Osteoblast (primary cell): ENCODE measurements at regions not wholly inside any gene's neighbourhood (a gene's known extent, or its start where the extent isn't known, plus 50 kb on each side); places are given as distances from the start of the nearest gene placed in this dataset.
A peak's percentile ranks its signal among the peaks of the same experiment; 100 is the strongest.

Experiments used
- DNase-seq: peaks from one replicate; pipeline ENCODE4 v3.0.0; 2011; ENCODE audit warnings: low spot score, mixed read lengths; ENCODE audit not compliant: insufficient read length; ENCODE audit errors: missing footprints
- H2AFZ ChIP-seq: 2 replicates; pipeline ENCODE4 v1.6.0; 2011; ENCODE audit warnings: mild to moderate bottlenecking, low read length
- H3K27ac ChIP-seq: 2 replicates; pipeline ENCODE4 v1.5.1; 2011; ENCODE audit warnings: mild to moderate bottlenecking, low read depth, low read length, moderate library complexity
- H3K27me3 ChIP-seq: 2 replicates; pipeline ENCODE4 v1.6.0; 2012; ENCODE audit warnings: mild to moderate bottlenecking, control low read depth, inconsistent platforms, low read length, moderate library complexity; ENCODE audit not compliant: insufficient read depth
- H3K36me3 ChIP-seq: 2 replicates; pipeline ENCODE4 v1.5.1; 2011; ENCODE audit warnings: mild to moderate bottlenecking, low read length, control low read depth, moderate library complexity; ENCODE audit not compliant: insufficient read depth
- H3K4me1 ChIP-seq: 2 replicates; pipeline ENCODE4 v1.5.1; 2011; ENCODE audit warnings: mild to moderate bottlenecking, low read length, control low read depth, moderate library complexity; ENCODE audit not compliant: insufficient read depth
- H3K4me2 ChIP-seq: 2 replicates; pipeline ENCODE4 v1.6.0; 2011; ENCODE audit warnings: mild to moderate bottlenecking, low read length; ENCODE audit not compliant: insufficient read depth
- H3K4me3 ChIP-seq: fragments of 200-600 bp; sonication (generic); 3 replicates; pipeline ENCODE4 v1.5.1; 2012; ENCODE audit warnings: mild to moderate bottlenecking, low read length, inconsistent platforms; ENCODE audit not compliant: insufficient read depth
- H3K79me2 ChIP-seq: 2 replicates; pipeline ENCODE4 v1.6.0; 2012; ENCODE audit warnings: mild to moderate bottlenecking, low read length, control low read depth, inconsistent platforms; ENCODE audit not compliant: insufficient read depth
- H3K9me3 ChIP-seq: 2 replicates; pipeline ENCODE4 v1.5.1; 2011; ENCODE audit warnings: low read depth, low read length, control low read depth
- H4K20me1 ChIP-seq: 2 replicates; pipeline ENCODE4 v1.6.0; 2012; ENCODE audit warnings: mild to moderate bottlenecking, low read length, control low read depth; ENCODE audit not compliant: insufficient read depth
- TF ChIP-seq, protein P1 (sequence below): IDR thresholded peaks from 2 replicates; pipeline ENCODE4 v1.5.1; 2011; ENCODE audit warnings: mild to moderate bottlenecking, low read depth, low read length, moderate library complexity; ENCODE audit errors: extremely low read depth

DNA sequence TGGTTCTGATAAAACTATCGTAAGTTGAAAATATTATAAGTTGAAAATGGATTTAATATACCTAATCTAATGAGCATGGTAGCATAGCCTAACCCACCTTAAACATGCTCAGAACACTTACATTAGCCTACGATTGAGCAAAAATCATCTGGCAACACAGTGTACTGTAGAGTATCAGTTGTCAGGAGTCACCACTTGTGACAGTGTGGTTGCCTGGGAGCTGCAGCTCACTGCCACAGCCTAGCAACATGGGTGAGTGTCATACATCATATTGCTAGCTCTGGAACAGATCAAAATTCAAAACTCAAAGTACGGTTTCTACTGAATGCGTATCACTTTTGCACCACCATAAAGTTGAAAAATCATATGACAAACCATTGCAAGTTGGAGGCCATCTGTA, 203.5 kb downstream of the ATXN7L3B start:
- H3K4me1 ChIP-seq: no peaks in the 10 kb centered on the region
- H3K27ac ChIP-seq: no peak overlapping the region
- no peaks in the 10 kb centered on the region for H3K79me2 ChIP-seq
- no peak overlapping the region for H3K4me3 ChIP-seq
- TF ChIP-seq, protein P1, sequence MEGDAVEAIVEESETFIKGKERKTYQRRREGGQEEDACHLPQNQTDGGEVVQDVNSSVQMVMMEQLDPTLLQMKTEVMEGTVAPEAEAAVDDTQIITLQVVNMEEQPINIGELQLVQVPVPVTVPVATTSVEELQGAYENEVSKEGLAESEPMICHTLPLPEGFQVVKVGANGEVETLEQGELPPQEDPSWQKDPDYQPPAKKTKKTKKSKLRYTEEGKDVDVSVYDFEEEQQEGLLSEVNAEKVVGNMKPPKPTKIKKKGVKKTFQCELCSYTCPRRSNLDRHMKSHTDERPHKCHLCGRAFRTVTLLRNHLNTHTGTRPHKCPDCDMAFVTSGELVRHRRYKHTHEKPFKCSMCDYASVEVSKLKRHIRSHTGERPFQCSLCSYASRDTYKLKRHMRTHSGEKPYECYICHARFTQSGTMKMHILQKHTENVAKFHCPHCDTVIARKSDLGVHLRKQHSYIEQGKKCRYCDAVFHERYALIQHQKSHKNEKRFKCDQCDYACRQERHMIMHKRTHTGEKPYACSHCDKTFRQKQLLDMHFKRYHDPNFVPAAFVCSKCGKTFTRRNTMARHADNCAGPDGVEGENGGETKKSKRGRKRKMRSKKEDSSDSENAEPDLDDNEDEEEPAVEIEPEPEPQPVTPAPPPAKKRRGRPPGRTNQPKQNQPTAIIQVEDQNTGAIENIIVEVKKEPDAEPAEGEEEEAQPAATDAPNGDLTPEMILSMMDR: no peak
- DNase-seq: no peak
- no peaks in the 10 kb centered on the region for H3K27me3 ChIP-seq
- H3K4me2 ChIP-seq: no peak overlapping the region
- H4K20me1 ChIP-seq: no peaks in the 10 kb centered on the region
- no peaks in the 10 kb centered on the region for H3K9me3 ChIP-seq
- no peaks in the 10 kb centered on the region for H3K36me3 ChIP-seq
- no peak overlapping the region for H2AFZ ChIP-seq

DNA sequence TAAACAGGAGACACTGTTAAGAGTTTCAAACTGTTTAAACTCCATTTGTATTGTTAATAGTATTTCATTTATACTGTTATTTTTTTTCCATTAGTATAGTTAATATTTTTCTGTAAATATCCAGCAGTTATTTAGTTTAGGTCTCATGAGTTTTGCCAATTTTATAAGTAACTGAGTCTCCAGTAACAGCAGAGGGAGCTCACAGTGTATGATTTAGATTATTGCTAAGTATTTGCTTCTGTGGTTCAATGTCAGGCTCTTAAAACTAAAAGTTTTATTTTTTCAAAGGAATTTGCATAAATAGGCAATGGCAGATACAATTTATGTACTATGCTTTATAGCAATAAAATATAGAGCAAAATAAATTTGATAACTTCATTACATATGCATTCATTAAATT, 209.7 kb downstream of the ATXN7L3B start:
- H2AFZ ChIP-seq: no peak overlapping the region
- no peaks in the 10 kb centered on the region for H3K79me2 ChIP-seq
- TF ChIP-seq, protein P1: peak; percentile 54
- H3K4me2 ChIP-seq: no peak overlapping the region
- no peaks in the 10 kb centered on the region for H4K20me1 ChIP-seq
- no peak overlapping the region for H3K4me3 ChIP-seq
- H3K36me3 ChIP-seq: no peaks in the 10 kb centered on the region
- no peaks in the 10 kb centered on the region for H3K4me1 ChIP-seq
- H3K27me3 ChIP-seq: no peaks in the 10 kb centered on the region
- no peaks in the 10 kb centered on the region for H3K9me3 ChIP-seq
- H3K27ac ChIP-seq: no peak overlapping the region
- no peak for DNase-seq

DNA sequence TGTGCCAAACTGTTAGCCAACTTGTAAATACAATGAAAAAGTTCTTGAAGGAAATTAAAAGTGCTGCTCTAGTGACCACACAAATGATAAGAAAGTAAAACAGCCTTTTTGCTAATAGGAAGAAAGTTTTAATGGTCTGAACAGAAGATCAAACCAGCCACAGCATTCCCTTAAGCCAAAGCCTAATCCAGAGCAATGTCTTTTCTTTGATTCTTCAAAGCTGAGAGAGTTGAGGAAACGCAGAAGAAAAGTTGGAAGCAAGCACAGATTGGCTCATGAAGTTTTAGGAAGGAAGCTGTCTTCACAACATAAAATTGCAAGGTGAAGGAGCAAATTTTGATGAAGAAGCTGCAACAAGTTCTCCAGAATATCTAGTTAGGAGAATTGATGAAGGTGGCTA, 213.8 kb downstream of the ATXN7L3B start:
- Histone ChIP-seq H2AFZ (no peak overlapping the region), H3K27ac (no peak overlapping the region), H3K4me2 (no peak overlapping the region), H3K36me3 (no peaks in the 10 kb centered on the region), H3K4me3 (no peak overlapping the region), H3K79me2 (no peaks in the 10 kb centered on the region), H3K27me3 (no peaks in the 10 kb centered on the region), H4K20me1 (no peaks in the 10 kb centered on the region), H3K9me3 (no peaks in the 10 kb centered on the region), H3K4me1 (no peaks in the 10 kb centered on the region)
- no peak for DNase-seq
- TF ChIP-seq, protein P1: no peak

DNA sequence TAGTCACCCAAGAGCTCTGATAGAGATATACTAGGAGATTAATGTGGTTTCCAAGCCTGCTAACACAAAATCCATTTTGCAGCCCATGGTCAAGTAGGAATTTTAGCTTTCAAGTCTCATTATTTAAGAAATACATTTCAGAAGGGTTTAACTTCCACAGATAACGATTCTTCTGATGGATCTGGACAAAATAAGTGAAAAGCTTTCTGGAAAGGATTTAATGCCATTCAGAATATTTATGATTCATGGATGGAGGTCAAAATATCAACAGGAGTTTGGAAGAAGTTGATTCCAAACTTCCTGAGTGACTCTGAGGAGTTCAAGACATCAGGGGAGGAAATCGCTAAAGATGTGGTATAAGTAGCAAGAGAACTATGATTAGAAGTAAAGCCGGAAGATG, 214.6 kb downstream of the ATXN7L3B start:
- no peak overlapping the region for H3K4me3 ChIP-seq
- no peak for DNase-seq
- no peaks in the 10 kb centered on the region for H3K79me2 ChIP-seq
- no peaks in the 10 kb centered on the region for H3K9me3 ChIP-seq
- no peaks in the 10 kb centered on the region for H4K20me1 ChIP-seq
- H3K4me1 ChIP-seq: no peaks in the 10 kb centered on the region
- H3K27ac ChIP-seq: no peak overlapping the region
- no peaks in the 10 kb centered on the region for H3K27me3 ChIP-seq
- H3K36me3 ChIP-seq: no peaks in the 10 kb centered on the region
- no peak overlapping the region for H3K4me2 ChIP-seq
- TF ChIP-seq, protein P1: no peak
- H2AFZ ChIP-seq: no peak overlapping the region
